Keratinocyte (primary cell): ENCODE measurements at regions not wholly inside any gene's neighbourhood (a gene's known extent, or its start where the extent isn't known, plus 50 kb on each side); places are given as distances from the start of the nearest gene placed in this dataset.

Source experiments
- EZH2 ChIP-seq: IDR thresholded peaks from one replicate; pipeline ENCODE4 v1.6.1; 2012; ENCODE audit warnings: inconsistent platforms, mild to moderate bottlenecking, low read length, moderate library complexity
- TF ChIP-seq, protein P1 (sequence below), 3 experiments: IDR thresholded peaks in 1 of 3; conservative IDR thresholded peaks in 1 of 3; optimal IDR thresholded peaks in 1 of 3; 2 replicates in 2 of 3; 3 replicates in 1 of 3; pipeline versions ENCODE3 to v1.5.1; 2011; ENCODE audit warnings: low read length in 3 of 3, mild to moderate bottlenecking in 3 of 3, moderate library complexity in 2 of 3, control low read depth in 1 of 3, inconsistent platforms in 1 of 3; ENCODE audit not compliant: insufficient read depth in 2 of 3; ENCODE audit errors: extremely low read depth in 1 of 3

DNA sequence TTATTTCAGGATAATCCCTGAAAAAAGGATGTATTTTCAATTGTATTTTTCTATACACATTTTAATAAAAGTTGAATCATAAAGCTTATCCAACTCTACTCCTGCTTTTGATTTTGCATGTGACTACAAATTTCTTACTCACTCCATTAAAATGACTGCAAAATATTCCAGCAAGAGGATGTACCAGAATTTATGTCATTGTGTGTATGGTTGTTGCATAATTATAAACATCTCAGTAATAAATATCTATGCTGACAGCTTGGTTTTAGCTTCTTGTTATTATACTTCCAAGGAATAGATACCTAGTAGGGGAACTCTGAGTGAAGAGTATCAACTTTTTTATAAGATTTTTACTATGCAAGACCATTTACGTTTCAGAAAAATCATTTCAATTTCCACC is 463.2 kb upstream of the RUNX1 start:
- TF ChIP-seq EZH2 = no peak
- TF ChIP-seq, protein P1, sequence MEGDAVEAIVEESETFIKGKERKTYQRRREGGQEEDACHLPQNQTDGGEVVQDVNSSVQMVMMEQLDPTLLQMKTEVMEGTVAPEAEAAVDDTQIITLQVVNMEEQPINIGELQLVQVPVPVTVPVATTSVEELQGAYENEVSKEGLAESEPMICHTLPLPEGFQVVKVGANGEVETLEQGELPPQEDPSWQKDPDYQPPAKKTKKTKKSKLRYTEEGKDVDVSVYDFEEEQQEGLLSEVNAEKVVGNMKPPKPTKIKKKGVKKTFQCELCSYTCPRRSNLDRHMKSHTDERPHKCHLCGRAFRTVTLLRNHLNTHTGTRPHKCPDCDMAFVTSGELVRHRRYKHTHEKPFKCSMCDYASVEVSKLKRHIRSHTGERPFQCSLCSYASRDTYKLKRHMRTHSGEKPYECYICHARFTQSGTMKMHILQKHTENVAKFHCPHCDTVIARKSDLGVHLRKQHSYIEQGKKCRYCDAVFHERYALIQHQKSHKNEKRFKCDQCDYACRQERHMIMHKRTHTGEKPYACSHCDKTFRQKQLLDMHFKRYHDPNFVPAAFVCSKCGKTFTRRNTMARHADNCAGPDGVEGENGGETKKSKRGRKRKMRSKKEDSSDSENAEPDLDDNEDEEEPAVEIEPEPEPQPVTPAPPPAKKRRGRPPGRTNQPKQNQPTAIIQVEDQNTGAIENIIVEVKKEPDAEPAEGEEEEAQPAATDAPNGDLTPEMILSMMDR (optimal IDR thresholded peaks at IDR 0.05 in 1 of 3, IDR thresholded peaks at IDR 0.05 in 1 of 3, conservative IDR thresholded peaks at IDR 0.05 in 1 of 3; ENCODE audit: extremely low read depth in 1 of 3, insufficient read depth in 2 of 3, low read length in 3 of 3) = no peak
